ENCODE measurements at regions not wholly inside any gene's neighbourhood (a gene's known extent, or its start where the extent isn't known, plus 50 kb on each side); places are given as distances from the start of the nearest gene placed in this dataset.

GRCh38 chr14:47919997-47920396 lies 244.6 kb upstream of the MDGA2 start:
- H3K27me3 ChIP-seq (ENCODE audit: control insufficient read depth, extremely low read depth, insufficient read depth, low read length) = no peaks in the 10 kb centered on the region
- H3K27ac ChIP-seq (ENCODE audit: control insufficient read depth, insufficient read depth, low read length) = no peak overlapping the region
- H4K20me1 ChIP-seq (ENCODE audit: control insufficient read depth, extremely low read depth, insufficient read depth, low read length) = no peaks in the 10 kb centered on the region
- DNase-seq (ENCODE audit: low read depth, low spot score) (no peak), FAIRE-seq (no peak)
- dilution Hi-C loops (cut with MboI; ENCODE audit: extremely low pct_ligation_motif_present, low sequenced_read_pairs) = no loop called here
- H3K36me3 ChIP-seq (ENCODE audit: control insufficient read depth in 2 of 2, extremely low read depth in 1 of 2, insufficient read depth in 2 of 2, low read length in 2 of 2) = no peaks in the 10 kb centered on the region
- no peaks in the 10 kb centered on the region for H3K4me1 ChIP-seq (ENCODE audit: control insufficient read depth, extremely low read depth, insufficient read depth, low read length)
- no peaks in the 10 kb centered on the region for H3K9me1 ChIP-seq (ENCODE audit: control insufficient read depth, extremely low read depth, insufficient read depth, low read length)
- no peak overlapping the region for H3K4me2 ChIP-seq (ENCODE audit: control insufficient read depth, extremely low read depth, insufficient read depth, low read depth, low read length)
- H3K9me3 ChIP-seq (ENCODE audit: control insufficient read depth, low read depth, low read length) = no peaks in the 10 kb centered on the region
- no peak overlapping the region for H2AFZ ChIP-seq (ENCODE audit: control insufficient read depth, low read length)
- H3K9ac ChIP-seq (ENCODE audit: control insufficient read depth, extremely low read depth, insufficient read depth, low read length) = no peak overlapping the region
- no peak overlapping the region for H3K4me3 ChIP-seq (ENCODE audit: control insufficient read depth in 2 of 3, extremely low read depth in 1 of 3, insufficient read depth in 2 of 3, low read depth in 1 of 3, low read length in 3 of 3)
- H3K79me2 ChIP-seq (ENCODE audit: control insufficient read depth, insufficient read depth, low read length) = no peaks in the 10 kb centered on the region
- TF ChIP-seq EZH2 (IDR thresholded peaks at IDR 0.05; ENCODE audit: low read length) (no peak), CTCF (optimal IDR thresholded peaks at IDR 0.05 in 1 of 3, IDR thresholded peaks at IDR 0.05 in 1 of 3, conservative IDR thresholded peaks at IDR 0.05 in 1 of 3; ENCODE audit: extremely low read depth in 1 of 3, insufficient read depth in 2 of 3, low read length in 3 of 3) (no peak)

- Histone ChIP-seq H3K9me3 (ENCODE audit: control insufficient read depth, low read depth, low read length) (no peaks in the 10 kb centered on the region), H3K79me2 (ENCODE audit: control insufficient read depth, insufficient read depth, low read length) (no peaks in the 10 kb centered on the region), H3K27ac (ENCODE audit: control insufficient read depth, insufficient read depth, low read length) (no peak overlapping the region), H3K9ac (ENCODE audit: control insufficient read depth, extremely low read depth, insufficient read depth, low read length) (no peak overlapping the region), H3K27me3 (ENCODE audit: control insufficient read depth, extremely low read depth, insufficient read depth, low read length) (no peaks in the 10 kb centered on the region), H2AFZ (ENCODE audit: control insufficient read depth, low read length) (no peak overlapping the region), H3K4me2 (ENCODE audit: control insufficient read depth, extremely low read depth, insufficient read depth, low read depth, low read length) (no peak overlapping the region), H3K4me3 (ENCODE audit: control insufficient read depth in 2 of 3, extremely low read depth in 1 of 3, insufficient read depth in 2 of 3, low read depth in 1 of 3, low read length in 3 of 3) (no peak overlapping the region), H3K9me1 (ENCODE audit: control insufficient read depth, extremely low read depth, insufficient read depth, low read length) (no peaks in the 10 kb centered on the region), H4K20me1 (ENCODE audit: control insufficient read depth, extremely low read depth, insufficient read depth, low read length) (no peaks in the 10 kb centered on the region), H3K4me1 (ENCODE audit: control insufficient read depth, extremely low read depth, insufficient read depth, low read length) (no peaks in the 10 kb centered on the region), H3K36me3 (ENCODE audit: control insufficient read depth in 2 of 2, extremely low read depth in 1 of 2, insufficient read depth in 2 of 2, low read length in 2 of 2) (no peaks in the 10 kb centered on the region)
- TF ChIP-seq EZH2 (IDR thresholded peaks at IDR 0.05; ENCODE audit: low read length) = no peak
- TF ChIP-seq CTCF (optimal IDR thresholded peaks at IDR 0.05 in 1 of 3, IDR thresholded peaks at IDR 0.05 in 1 of 3, conservative IDR thresholded peaks at IDR 0.05 in 1 of 3; ENCODE audit: extremely low read depth in 1 of 3, insufficient read depth in 2 of 3, low read length in 3 of 3) = no peak
- dilution Hi-C loops (cut with MboI; ENCODE audit: extremely low pct_ligation_motif_present, low sequenced_read_pairs) = no loop called here
- FAIRE-seq = no peak
- DNase-seq (ENCODE audit: low read depth, low spot score) = no peak
Observed at GRCh38 chr14:47919334-47919846, 244.0 kb upstream of the MDGA2 start.
